ENCODE measurements at regions not wholly inside any gene's neighbourhood (a gene's known extent, or its start where the extent isn't known, plus 50 kb on each side); places are given as distances from the start of the nearest gene placed in this dataset.

- FAIRE-seq: no peak
Observed at GRCh38 chr5:158340608-158341007, 481.7 kb upstream of the CLINT1 start.

DNA sequence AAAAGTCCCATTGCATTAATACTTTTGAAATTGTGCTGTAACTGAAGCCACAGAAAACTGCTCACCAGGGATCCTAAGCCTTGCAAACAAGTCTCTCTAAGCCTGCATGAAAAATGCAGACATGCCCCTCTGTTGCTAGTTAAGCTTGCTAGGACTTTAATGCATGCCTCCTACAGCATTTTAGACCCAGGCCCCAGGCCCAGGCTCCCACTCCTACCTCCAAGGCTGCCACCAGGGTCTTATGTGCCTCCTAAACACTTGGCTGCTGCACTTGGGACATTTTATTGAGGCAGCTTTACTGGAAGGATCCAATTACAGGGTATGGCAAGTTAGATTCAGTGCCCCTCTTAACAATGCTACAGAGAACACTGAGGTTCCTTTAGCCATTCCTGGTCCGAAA is 467.3 kb upstream of the CLINT1 start:
- FAIRE-seq: no peak

- FAIRE-seq: no peak
Observed at GRCh38 chr5:158324236-158324635, 465.3 kb upstream of the CLINT1 start.

GRCh38 chr5:158322620-158323019 is 463.7 kb upstream of the CLINT1 start:
- no peak for FAIRE-seq

DNA sequence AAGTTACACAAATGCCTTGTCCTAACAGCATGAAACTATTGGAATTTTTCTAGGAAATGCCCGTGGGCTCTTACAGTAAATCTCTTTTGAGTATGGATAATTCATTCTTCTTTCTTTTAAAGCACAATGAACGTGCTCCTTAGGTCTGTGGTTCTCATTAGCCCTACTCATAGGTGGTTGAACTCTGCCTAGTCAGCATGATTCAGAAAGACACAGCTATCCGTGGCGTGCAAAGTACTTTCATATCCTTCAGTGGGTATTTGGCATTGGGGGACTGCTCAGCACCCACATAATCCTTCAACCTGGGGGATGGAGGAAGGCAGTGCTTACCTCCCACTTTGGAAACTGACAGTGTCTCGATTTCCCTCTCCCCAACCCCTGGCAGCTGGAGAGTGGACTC is 462.0 kb upstream of the CLINT1 start:
- no peak for FAIRE-seq

- FAIRE-seq: no peak
Observed at GRCh38 chr5:158320178-158320674, 461.3 kb upstream of the CLINT1 start.

DNA sequence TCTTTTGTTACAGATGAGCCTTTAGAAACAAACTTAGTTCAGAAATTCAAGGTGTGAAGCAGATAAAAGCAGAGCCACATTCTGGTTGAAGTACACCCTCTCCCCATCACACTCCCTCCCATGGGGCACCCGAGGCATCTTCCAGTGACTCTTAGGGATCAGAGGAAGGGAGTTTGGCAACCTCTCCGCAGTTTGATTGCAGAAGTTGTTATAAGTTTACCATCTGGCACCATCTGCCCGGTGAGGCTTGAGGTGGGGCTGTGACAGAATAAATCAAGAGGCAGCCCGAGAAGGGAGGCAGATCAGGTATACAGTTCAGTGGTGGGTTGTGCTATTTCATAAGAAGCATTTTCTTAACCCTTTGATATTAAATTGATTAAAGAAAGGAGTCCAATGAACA is 458.6 kb upstream of the CLINT1 start:
- no peak for FAIRE-seq

GRCh38 chr5:158313733-158314464 is 455.0 kb upstream of the CLINT1 start:
- no peak for FAIRE-seq

GRCh38 chr5:158313027-158313732 is 454.2 kb upstream of the CLINT1 start:
- no peak for FAIRE-seq

GRCh38 chr5:158309088-158309807 is 450.3 kb upstream of the CLINT1 start:
- no peak for FAIRE-seq

DNA sequence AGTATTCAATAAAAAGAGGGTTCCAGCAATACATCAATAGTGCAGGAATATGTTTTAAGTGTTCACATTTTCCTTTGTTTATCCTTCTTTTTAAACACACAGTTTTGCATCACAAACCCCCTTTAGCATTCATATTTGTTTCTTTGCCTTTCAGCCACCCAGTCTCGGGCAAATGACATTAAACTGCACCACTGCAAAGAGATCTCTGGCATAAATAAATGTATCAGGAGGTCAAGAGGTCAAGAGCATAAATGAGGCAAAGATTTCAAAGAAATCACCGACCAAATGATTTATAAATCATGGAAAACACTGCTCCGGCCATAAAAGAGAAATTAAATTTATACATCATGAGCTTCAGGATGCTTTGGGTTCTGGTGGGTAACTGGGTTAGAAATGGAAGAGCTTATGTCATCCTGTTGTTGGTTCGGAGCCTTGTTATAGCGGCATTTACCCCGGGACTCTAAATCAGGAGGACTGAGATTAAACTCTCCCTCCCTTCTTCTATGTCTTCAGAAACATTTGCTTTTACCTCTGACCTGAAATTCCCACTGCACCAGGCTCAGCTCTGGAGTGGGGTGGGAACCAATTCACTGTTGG is 449.6 kb upstream of the CLINT1 start:
- FAIRE-seq: no peak

DNA sequence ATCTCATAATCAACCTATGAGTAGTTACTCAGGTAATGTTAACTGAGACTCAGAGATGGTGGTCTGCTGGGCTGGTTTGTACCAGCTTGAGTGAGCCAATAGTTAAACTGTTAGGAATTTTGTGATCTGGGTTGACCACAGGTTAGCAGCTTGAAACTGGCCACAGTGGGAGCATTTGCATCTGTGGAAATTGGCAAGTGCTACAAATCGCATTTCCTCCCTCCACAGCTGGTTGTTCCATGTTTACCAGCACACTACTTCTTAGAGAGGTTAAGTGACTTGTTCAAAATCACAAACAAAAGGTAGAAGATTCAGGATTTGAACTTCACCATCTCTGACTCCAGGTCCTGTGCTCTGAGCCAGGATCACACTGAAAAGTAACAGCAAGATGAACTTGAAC is 446.9 kb upstream of the CLINT1 start:
- FAIRE-seq: no peak

- FAIRE-seq: no peak
Observed at GRCh38 chr5:158304607-158305006, 445.7 kb upstream of the CLINT1 start.

DNA sequence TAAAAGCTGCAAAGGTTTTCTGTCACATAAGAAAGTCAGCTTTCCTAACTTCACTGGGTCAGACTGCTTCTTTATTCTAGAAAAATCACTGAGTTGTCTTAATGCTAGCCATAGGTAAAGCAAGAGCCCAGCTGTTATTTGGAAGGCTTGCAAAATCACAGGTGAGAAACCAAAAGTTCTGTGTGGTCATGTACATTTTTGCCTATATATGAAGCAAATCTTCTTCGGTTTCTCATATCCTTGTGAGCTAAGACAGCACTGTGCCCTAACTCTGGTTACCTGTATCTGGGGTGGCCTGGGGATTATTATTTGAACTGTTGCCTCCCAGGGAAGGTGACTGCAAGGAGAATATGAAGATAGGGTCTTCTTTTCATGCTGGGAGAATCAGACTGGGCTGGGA is 444.9 kb upstream of the CLINT1 start:
- no peak for FAIRE-seq

DNA sequence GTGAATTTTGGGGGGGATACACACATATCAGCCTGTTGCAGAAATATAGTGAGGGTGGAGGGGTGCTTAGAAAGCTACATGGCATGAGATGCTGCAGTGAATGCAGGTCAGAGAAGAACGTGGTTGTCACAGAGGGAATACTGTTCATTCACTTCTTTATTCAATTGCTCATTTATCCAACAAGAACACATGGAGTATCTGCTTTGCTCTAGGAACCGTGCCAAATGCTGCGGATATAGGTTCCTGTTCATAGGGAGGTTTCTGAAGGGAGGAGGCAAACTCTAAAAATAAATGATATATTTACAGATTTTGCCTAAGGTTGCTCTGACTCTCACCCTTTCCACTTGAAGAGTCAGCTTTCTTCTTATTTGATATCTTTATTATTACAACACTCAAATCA is 444.3 kb upstream of the CLINT1 start:
- no peak for FAIRE-seq

DNA sequence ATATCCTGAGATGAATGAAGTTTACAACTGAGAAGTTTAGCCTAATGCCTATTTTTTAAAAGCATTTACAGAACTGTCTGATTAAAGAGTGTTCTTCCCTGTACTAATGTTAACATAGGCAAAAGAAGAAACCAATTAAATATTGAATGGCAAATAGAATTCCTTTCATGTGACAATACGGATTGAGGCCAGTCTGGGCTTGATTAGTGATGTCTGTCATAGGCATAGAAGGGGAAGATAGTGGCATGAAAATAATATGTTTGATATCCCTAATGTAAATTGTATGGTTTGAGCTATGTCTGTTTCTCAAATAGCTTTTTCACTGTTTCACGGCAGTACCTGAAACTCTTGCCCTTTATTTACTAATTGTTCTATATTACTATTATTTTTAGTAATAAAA is 443.1 kb upstream of the CLINT1 start:
- FAIRE-seq: no peak

GRCh38 chr5:158301186-158301585 is 442.2 kb upstream of the CLINT1 start:
- FAIRE-seq: no peak

DNA sequence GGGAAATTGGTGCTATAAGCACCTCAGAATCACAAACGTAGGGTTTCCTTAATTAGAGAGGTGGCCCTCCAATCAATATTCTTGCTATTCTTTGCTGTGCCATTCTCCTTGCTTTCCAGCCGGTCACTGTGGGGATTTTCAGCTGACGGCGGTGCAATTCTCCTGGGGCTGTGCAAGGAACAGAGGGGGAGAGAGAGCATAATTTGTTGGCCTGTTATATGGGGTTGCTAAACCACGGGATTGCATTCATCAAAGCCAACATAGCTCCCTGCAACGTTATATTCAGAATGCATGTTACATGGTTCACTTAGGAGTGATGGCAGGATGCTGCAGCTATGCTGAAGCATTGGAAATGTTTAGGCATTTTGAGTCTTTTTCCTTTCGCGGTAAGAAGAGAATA is 441.3 kb upstream of the CLINT1 start:
- FAIRE-seq: no peak

DNA sequence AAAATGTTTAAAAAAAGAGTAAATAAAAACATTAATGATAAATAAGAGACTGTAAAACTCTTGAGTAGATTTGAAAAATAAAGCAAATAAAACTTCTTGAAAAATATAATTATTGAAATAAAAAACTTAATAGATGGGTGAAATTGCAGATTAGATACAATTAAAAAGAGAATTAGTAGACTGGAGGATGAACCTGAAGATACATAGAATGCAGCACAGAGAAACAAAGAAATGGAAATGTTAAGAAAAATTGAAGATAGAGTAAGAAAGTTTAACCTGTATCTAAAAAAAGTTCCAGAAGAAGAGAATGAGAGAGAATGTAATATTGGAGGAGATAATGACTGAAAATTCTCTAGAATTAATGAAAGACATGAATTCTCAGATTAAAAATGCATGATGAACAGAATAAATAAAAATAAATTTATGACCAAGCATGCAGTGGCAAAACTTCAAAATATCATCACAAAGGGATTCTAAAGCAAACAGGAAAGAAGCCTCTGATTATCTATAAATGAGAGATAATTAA is 438.1 kb upstream of the CLINT1 start:
- FAIRE-seq: no peak

GRCh38 chr5:158294701-158295100 is 435.8 kb upstream of the CLINT1 start:
- no peak for FAIRE-seq

DNA sequence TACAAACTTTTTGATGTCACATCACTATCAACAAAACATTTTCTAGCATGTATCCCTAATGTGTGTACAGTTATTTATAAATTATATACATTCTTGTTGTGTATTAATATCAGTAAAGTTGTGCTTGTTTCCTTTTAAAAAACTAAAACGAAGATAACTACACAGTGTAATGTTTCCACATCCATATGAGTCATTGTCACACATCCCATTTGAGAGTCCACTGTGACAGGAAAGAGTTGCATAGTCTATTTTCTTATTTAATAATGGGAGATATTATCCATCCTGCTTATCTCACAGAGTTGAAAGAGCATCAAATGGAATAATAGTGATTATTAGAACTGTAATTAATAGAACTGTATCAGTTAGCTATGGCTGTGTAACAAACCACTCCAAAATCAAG is 434.0 kb upstream of the CLINT1 start:
- no peak for FAIRE-seq

DNA sequence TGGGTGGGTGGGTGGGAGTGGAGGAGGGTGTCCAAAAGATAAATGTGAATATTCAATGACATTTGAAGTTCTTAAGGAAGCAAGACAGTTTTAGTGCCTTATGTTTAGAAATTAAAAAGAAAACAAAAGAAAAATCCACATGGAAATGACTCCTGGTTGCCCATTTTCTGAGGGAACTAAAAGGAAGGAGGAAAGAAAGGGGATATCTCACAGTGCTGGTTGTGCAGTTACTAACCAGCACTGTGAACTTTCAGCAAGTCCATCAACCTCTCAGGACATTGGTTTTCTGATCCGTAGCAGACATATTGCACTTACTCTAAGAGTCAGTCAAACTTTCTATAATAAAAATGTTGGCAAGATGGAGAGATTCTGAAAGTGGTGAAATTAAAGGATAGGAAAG is 431.0 kb upstream of the CLINT1 start:
- FAIRE-seq: no peak

DNA sequence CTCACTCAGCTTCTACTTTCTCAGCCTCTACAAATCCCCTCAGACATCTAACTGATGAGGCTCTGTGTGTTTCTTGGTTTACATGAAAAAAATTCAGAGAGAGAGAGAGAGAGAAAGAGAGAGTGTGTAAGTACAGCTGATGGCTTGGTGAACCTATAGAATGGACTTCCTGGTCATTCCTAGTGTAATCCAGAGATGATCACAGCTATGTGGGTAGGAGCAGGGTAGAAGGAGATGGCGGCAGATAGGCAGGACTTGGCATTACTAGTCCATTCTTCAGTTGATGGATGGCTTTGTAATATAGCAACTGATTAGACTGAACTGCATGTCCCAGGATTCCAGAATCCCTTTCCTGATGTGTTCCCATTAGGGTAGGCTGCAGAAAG is 429.3 kb upstream of the CLINT1 start:
- FAIRE-seq: no peak
